Activated naive CD8-positive, alpha-beta T cell (primary cell): ENCODE measurements at regions not wholly inside any gene's neighbourhood (a gene's known extent, or its start where the extent isn't known, plus 50 kb on each side); places are given as distances from the start of the nearest gene placed in this dataset.

ENCODE experiments used
- H3K27ac Mint-ChIP-seq: one replicate; pipeline ENCODE4 v1.8.0; 2021; ENCODE audit warnings: mixed read lengths
- H3K27me3 Mint-ChIP-seq: one replicate; pipeline ENCODE4 v1.8.0; 2021; ENCODE audit warnings: mixed read lengths
- H3K36me3 Mint-ChIP-seq: one replicate; pipeline ENCODE4 v1.8.0; 2021; ENCODE audit warnings: mixed read lengths
- H3K4me1 Mint-ChIP-seq: one replicate; pipeline ENCODE4 v1.8.0; 2021; ENCODE audit warnings: low read depth, mixed read lengths
- H3K4me3 Mint-ChIP-seq: one replicate; pipeline ENCODE4 v1.8.0; 2021; ENCODE audit warnings: mild to moderate bottlenecking, mixed read lengths
- H3K9me3 Mint-ChIP-seq: one replicate; pipeline ENCODE4 v1.8.0; 2021; ENCODE audit warnings: low read depth, mixed read lengths

DNA sequence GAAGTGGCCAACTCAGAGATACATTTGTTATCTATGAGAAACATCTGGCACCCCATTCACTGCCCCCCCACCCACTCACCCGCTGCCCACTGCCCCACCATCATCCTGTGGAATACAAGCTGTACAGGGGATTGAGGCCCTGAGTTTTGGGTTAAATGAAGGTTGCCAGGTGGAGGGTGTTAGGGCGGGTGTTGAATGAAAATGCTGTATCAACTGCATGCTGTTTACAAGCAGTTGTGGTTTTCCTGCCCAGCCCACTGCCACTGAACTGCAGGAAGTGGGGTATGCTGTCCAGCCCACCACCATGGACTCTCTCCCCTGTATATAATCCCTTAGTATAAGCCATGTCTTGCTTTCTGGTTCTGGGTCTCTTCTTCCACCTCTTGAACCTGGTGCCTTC is 481.9 kb downstream of the METTL4 start:
- Mint-ChIP-seq H3K4me3 (no peak overlapping the region), H3K9me3 (no peaks in the 10 kb centered on the region), H3K36me3 (no peaks in the 10 kb centered on the region), H3K27me3 (no peaks in the 10 kb centered on the region), H3K27ac (no peak overlapping the region), H3K4me1 (no peaks in the 10 kb centered on the region)

DNA sequence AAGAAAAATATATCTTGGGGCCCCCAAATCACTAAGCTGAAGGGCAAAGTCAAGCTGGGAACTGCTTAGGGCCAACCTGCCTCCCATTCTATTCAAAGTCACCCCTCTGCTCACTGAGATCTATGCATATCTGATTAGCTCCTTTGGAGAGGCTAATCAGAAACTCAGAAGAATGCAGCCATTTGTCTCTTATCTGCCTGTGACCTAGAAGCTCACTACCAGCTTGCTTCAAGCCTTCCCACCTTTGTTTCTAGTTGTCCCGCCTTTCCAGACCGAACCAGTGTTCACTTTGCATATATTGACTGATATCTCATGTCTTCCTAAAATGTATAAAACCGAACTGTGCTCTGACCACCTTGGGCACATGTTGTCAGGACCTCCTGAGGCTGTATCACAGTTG is 479.4 kb downstream of the METTL4 start:
- no peak overlapping the region for H3K27ac Mint-ChIP-seq
- H3K4me3 Mint-ChIP-seq: no peak overlapping the region
- H3K27me3 Mint-ChIP-seq: peaks cover 2% of the 10 kb centered on the region
- no peaks in the 10 kb centered on the region for H3K4me1 Mint-ChIP-seq
- no peaks in the 10 kb centered on the region for H3K9me3 Mint-ChIP-seq
- H3K36me3 Mint-ChIP-seq: no peaks in the 10 kb centered on the region

DNA sequence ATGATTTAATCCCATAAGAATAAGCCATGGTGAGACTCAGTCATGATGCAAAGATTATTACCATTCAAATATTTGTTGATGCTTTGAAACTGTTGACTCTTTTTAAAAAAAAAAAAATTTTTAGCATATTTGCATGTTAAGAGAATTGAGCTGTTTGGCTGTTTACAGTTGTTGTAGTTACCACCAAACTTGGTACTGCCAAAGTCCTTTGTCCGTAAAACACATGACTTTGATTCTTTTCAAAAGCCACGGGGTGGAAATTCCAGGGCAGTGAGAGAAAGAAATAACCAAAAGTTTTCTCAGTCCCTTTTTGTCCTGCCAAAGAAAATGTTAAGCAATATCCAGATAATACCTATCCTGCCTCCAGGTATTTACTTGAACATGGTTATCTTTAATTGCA is 474.8 kb downstream of the METTL4 start:
- Mint-ChIP-seq H3K9me3 (peaks cover 12% of the 10 kb centered on the region), H3K27ac (no peak overlapping the region), H3K36me3 (no peaks in the 10 kb centered on the region), H3K4me1 (no peaks in the 10 kb centered on the region), H3K4me3 (no peak overlapping the region), H3K27me3 (peaks cover 2% of the 10 kb centered on the region)

DNA sequence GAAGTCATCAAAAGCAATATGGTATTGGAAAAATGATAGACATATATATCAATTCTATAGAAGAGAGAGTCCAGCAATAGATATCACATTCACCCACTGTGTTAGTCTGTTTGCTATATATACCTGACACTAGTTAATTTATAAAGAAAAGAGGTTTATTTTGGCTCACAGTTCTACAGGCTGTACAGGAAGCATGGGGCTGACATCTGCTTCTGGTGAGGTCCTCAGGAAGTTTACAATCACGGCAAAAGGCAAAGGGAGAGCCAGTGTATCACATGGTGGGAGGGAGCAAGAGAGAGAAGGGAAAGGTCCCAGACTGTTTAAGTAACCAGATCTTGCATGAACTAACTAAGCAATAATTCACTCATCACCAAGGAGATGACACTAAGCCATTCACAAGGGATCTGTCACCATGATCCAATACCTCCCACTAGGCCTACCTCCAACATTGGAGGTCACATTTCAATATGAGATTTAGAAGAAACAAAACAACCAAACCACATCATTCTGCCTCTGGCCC is 470.6 kb downstream of the METTL4 start:
- H3K27me3 Mint-ChIP-seq: peaks cover 4% of the 10 kb centered on the region
- H3K36me3 Mint-ChIP-seq: no peaks in the 10 kb centered on the region
- H3K4me1 Mint-ChIP-seq: peaks cover 1% of the 10 kb centered on the region
- H3K9me3 Mint-ChIP-seq: peaks cover 15% of the 10 kb centered on the region
- no peak overlapping the region for H3K4me3 Mint-ChIP-seq
- no peak overlapping the region for H3K27ac Mint-ChIP-seq

DNA sequence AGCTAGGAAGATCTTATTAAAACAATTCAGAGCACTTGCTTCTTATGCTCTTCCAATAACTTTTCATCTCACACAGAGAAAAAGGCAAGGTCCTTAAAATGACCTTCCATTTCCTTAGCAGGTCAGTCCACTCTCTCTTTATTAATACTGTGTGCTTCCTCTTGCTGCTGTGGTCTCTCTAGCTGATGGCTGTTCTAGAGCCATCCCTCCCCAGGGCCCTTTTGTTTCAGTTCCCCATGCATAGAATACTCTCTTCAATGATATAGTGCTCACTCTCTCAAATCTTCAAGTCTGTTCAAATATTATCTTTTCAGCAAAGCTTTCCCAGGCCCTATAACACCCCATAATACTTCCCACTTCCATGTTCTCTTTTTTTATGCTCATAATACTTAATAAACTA is 469.3 kb downstream of the METTL4 start:
- Mint-ChIP-seq H3K9me3 (peaks cover 15% of the 10 kb centered on the region), H3K36me3 (no peaks in the 10 kb centered on the region), H3K4me1 (peaks cover 1% of the 10 kb centered on the region), H3K4me3 (no peak overlapping the region), H3K27ac (no peak overlapping the region), H3K27me3 (peaks cover 2% of the 10 kb centered on the region)

DNA sequence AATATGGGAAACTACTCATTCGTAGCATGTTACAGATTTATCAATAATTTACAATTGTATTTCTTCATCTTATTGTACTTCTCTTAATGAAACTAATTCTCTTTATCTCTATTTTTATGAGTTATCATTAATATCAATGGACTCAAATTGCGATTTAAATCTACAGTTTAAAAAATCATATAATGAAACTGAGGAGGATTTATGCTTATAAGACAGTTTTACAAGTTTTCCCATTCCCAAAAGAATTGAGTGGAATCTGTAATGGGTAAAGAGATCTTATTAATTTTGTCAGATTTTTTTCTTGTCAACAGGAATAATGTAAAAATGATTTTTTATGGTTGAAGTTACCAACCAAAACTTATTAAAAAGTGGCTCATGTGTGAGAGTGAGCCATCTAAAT is 468.0 kb downstream of the METTL4 start:
- Mint-ChIP-seq H3K9me3 (peaks cover 15% of the 10 kb centered on the region), H3K4me1 (peaks cover 1% of the 10 kb centered on the region), H3K27ac (no peak overlapping the region), H3K4me3 (no peak overlapping the region), H3K27me3 (peaks cover 2% of the 10 kb centered on the region), H3K36me3 (no peaks in the 10 kb centered on the region)

DNA sequence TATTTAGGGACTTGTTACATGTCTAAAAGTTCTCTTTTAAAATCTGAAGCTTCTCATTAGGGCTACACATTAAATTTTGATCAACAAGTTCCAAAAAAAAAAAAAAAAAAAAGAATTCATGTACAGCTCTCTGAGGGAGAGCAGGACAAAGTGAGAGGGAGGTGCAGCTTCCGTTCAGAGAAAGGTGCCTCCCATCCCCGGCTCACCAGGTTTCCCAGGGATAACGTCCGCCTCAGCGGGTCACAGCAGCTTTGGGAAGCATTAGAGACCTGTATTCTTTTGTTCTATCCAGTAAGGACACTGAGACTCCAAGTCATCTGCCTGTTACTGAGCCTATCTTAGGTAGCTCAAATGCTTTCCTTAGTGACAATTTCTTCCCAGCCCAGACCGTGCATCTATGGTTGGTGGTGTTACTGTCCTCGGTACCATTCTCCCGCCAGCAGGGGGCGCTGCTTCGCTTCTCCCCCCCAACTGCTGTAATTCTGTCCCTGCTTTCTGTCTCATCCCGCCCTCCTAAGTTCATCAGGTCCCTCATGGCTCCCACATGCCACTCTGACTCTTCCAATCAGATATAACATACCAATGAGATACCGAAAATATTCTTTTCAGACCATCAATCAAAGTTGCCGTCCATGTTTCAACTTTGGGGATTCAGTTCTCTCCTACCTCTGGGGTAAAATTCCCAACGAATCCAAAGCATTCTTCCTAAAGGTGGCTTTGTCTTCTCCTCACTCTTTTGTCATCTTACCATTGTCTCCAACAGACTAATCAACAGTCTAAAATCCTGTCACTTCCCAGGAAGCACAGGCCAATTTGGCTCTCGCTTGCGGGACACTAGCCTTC is 466.5 kb downstream of the METTL4 start:
- Mint-ChIP-seq H3K27me3 (peaks cover 4% of the 10 kb centered on the region), H3K9me3 (peaks cover 15% of the 10 kb centered on the region), H3K4me3 (no peak overlapping the region), H3K27ac (no peak overlapping the region), H3K36me3 (no peaks in the 10 kb centered on the region), H3K4me1 (peaks cover 1% of the 10 kb centered on the region)

DNA sequence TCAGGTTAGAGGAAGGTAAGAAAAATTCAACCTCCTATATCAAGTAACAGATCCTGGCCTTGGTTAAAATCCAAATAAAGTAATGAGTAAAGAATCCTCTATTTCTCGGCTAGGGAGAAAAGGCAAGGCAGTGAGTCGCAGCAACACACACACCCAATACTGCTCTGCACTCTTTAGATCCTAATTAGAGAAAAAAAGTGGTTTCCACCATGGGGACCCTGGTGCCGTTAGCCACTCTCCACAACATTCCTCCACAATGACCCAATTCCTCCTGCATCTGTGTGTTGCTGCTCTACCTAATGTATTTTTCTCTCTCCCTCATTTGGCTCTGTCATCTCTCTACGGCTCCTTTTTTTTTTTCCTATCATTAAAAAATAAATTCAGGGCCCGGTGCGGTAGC is 462.7 kb downstream of the METTL4 start:
- Mint-ChIP-seq H3K9me3 (no peaks in the 10 kb centered on the region), H3K4me3 (no peak overlapping the region), H3K27ac (no peak overlapping the region), H3K4me1 (peaks cover 1% of the 10 kb centered on the region), H3K27me3 (peaks cover 13% of the 10 kb centered on the region), H3K36me3 (no peaks in the 10 kb centered on the region)

DNA sequence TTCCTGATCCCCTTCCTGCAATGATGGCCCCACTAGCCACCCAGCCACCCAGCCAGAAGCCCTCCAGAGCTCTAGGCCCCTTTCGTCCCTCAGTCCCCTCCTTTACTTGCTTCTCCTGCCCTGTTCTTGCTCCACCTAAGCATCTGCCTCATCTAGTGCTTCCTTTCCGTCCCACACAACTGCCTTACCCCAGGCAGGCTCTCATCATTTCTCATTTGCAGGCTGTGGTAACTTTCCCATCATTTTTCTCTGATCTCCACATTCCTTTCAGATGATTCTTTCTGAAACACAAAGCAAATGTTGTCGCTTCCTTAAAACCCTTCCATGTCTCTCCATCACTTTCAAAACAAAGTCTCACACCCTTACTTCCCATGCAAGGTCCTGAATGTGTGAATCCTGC is 459.8 kb downstream of the METTL4 start:
- Mint-ChIP-seq H3K36me3 (no peaks in the 10 kb centered on the region), H3K27ac (no peak overlapping the region), H3K4me3 (no peak overlapping the region), H3K4me1 (no peaks in the 10 kb centered on the region), H3K9me3 (no peaks in the 10 kb centered on the region), H3K27me3 (peaks cover 15% of the 10 kb centered on the region)

DNA sequence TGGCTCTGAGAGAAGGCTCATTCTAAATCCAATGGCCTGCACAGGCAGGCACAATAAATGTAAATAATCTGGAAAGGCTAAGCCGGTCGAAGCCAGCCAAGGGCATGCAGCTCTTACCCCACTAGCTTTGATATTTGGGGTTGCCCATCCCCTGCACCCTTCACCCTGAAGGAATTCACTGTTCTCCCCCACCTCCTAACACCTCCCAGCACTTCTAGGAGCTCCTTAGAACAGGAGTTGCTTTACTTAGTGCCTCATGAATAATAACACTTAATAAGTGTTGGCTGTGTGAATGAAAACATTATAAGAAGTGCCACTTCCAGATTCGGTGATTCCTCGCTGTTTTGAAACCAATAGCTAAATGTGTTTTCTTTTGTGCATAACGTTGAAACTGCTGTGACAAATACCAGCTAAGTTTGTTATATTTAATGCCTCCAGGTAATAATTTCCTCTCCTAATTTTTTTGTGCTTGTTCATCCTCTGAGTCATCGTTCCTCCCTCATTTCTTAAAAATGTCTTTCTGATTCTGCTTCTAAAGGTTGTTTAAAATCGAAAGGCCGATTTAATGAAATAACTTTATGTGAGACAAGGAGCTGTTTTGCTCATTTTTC is 458.8 kb downstream of the METTL4 start:
- Mint-ChIP-seq H3K27me3 (peaks cover 15% of the 10 kb centered on the region), H3K27ac (no peak overlapping the region), H3K9me3 (no peaks in the 10 kb centered on the region), H3K4me3 (no peak overlapping the region), H3K4me1 (no peaks in the 10 kb centered on the region), H3K36me3 (no peaks in the 10 kb centered on the region)

DNA sequence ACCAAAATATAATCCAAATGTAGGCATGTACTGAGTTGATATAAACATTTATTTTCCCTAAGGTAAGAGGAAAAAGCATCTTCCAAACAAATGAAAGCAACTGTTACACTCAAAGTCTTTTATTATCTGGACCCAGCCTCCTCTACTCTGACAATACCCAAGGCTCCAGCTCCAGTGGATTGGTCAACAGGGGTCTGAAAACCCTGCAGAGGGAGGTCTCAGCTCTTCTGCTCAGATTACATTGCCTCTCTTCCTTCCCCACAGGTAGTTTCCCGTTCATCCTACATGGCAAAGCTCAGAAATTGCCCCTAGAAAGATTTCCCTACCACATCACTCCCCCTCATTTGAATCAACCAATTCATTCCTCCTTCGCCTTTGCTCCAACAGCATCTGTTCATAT is 457.0 kb downstream of the METTL4 start:
- no peaks in the 10 kb centered on the region for H3K36me3 Mint-ChIP-seq
- no peak overlapping the region for H3K4me3 Mint-ChIP-seq
- H3K9me3 Mint-ChIP-seq: no peaks in the 10 kb centered on the region
- H3K4me1 Mint-ChIP-seq: no peaks in the 10 kb centered on the region
- H3K27me3 Mint-ChIP-seq: peaks cover 16% of the 10 kb centered on the region
- H3K27ac Mint-ChIP-seq: no peak overlapping the region

DNA sequence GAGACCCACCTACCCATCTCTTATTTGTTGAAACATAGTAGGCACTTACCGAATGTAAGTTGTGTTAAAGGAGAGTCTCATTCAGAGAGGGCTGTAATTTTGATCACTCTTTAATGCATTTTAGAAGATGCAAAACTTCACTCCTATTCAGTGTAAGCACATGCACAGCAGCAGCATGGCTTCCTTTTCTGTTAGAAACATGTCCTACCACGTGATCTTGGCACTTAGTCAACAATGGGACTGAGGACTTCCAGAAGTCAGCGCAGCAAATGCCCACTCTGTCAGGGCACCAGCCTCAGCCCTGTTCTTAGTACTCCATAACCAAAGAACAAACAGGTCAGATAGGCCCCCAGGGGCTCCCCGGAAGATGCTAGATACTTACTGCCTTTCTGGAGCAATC is 456.5 kb downstream of the METTL4 start:
- H3K4me3 Mint-ChIP-seq: no peak overlapping the region
- no peaks in the 10 kb centered on the region for H3K4me1 Mint-ChIP-seq
- no peak overlapping the region for H3K27ac Mint-ChIP-seq
- H3K36me3 Mint-ChIP-seq: no peaks in the 10 kb centered on the region
- H3K9me3 Mint-ChIP-seq: no peaks in the 10 kb centered on the region
- peaks cover 16% of the 10 kb centered on the region for H3K27me3 Mint-ChIP-seq

DNA sequence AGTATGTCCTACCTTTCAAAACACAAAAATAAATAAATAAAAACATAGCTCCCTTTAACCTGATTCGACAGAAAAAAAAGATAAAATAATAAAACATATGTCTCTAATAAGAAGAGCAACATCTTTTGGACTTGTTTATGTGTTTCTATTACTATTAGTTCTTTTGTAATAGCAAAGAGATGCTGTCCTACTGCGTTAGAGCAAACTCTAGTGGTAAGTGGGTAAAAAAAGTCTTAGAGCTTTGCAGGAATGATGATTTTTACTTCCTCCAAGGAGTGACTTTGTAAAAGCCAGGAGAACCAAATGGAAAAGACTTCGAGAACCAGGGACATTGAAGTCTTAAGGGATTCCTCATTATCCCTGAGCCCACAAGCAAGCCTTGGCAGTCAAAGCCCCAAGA is 450.1 kb downstream of the METTL4 start:
- Mint-ChIP-seq H3K4me1 (no peaks in the 10 kb centered on the region), H3K9me3 (no peaks in the 10 kb centered on the region), H3K27me3 (peaks cover 3% of the 10 kb centered on the region), H3K4me3 (no peak overlapping the region), H3K27ac (no peak overlapping the region), H3K36me3 (no peaks in the 10 kb centered on the region)

DNA sequence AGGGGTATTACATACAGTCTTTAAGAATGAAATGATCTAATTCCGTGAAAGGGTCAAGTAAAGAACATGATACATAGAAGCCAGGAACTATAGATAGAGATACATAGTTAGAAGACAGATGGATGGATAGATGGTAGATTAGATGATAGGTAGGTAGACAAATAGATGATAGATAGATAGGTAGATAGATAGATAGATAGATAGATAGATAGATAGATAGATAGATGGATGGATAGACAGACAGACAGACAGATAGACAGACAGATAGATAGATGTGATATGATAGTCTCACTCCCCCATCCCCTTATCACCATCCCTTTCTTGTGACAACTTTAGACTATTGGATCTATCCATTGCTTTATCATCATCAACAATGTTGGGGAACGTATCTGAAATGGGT is 448.2 kb downstream of the METTL4 start:
- Mint-ChIP-seq H3K4me3 (no peak overlapping the region), H3K9me3 (peaks cover 9% of the 10 kb centered on the region), H3K27ac (no peak overlapping the region), H3K27me3 (peaks cover 9% of the 10 kb centered on the region), H3K4me1 (no peaks in the 10 kb centered on the region), H3K36me3 (no peaks in the 10 kb centered on the region)

DNA sequence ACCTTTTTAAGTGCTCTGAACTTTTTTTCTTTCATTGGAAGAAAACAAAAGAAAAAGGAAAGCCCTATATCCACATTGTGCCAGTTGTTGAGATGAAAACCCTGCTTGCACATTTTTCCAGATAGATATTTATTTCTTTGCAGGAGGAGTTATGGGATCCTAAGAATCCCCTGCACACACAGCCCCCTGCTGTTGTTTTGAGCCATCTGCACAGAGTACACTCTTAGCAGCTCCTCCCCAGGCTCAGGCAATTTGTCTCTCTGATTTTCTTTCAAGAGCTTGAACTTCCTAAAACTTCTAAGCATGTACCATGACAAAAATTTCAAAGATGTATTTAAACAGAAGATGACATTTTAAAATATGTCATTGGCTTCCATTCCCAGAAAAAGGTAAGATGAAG is 436.9 kb downstream of the METTL4 start:
- Mint-ChIP-seq H3K4me3 (no peak overlapping the region), H3K4me1 (no peaks in the 10 kb centered on the region), H3K9me3 (no peaks in the 10 kb centered on the region), H3K27me3 (peaks cover 7% of the 10 kb centered on the region), H3K27ac (no peak overlapping the region), H3K36me3 (no peaks in the 10 kb centered on the region)

DNA sequence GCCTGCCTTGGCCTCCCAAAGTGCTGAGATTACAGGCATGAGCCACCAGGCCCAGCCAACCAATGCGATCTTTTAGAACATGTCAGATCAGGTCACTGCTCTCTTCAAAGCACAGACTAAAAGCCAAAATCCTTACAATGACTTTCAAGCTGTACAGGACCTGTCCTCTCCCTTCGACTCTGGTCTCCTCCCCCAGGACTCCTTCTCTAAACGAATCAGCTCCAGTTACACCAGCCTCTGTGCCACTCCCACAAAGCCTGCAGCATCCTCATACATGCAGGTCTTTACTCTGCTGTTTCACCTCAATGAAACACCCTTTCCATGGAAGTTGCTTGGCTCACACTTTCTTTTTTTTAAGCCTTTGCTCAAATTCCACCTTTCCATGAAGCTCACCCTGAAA is 436.0 kb downstream of the METTL4 start:
- no peaks in the 10 kb centered on the region for H3K36me3 Mint-ChIP-seq
- H3K9me3 Mint-ChIP-seq: no peaks in the 10 kb centered on the region
- H3K4me3 Mint-ChIP-seq: no peak overlapping the region
- no peak overlapping the region for H3K27ac Mint-ChIP-seq
- peaks cover 1% of the 10 kb centered on the region for H3K27me3 Mint-ChIP-seq
- no peaks in the 10 kb centered on the region for H3K4me1 Mint-ChIP-seq
